Vagina (tissue), 2 donors: ENCODE measurements at regions not wholly inside any gene's neighbourhood (a gene's known extent, or its start where the extent isn't known, plus 50 kb on each side); places are given as distances from the start of the nearest gene placed in this dataset.

Experiments used
- POLR2AphosphoS5 ChIP-seq, 2 donors: sonication (generic); formaldehyde crosslinking; IDR thresholded peaks; one replicate each; pipeline ENCODE4 v1.9.0; 2017; ENCODE audit warnings: antibody characterized with exemption in 2 of 2, mild to moderate bottlenecking in 2 of 2, low read depth in 1 of 2; ENCODE audit not compliant: insufficient read depth in 1 of 2
- TF ChIP-seq, protein P1 (sequence below), 3 experiments: fragments of 450-650 bp in 2 of 3; fragments of 200-600 bp in 1 of 3; sonication (generic) in 1 of 3; IDR thresholded peaks; one replicate each; pipeline ENCODE4 v1.5.1; 2017 to 2019; ENCODE audit warnings: antibody characterized with exemption in 3 of 3, mild to moderate bottlenecking in 2 of 3, moderate library complexity in 2 of 3

DNA sequence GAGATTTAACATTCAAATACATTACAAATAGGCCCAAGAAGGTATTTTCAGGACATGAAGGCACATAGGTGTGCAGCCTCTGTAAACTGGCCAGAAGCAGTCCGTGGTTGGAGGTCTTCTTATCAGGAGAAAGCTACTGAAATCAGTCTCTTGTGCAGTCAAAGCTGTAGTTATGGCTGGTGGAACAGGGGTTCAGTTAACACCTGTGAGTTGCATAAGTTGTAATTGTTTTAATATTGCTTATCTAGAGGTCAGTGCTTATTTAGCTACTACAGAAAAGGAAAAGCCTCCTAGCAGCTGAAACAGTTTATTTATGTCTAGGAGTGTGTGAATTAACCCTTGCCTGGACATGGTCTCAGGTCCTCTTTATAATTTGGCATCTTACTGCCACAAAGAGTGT is 377.6 kb upstream of the MDGA2 start:
- TF ChIP-seq, protein P1, sequence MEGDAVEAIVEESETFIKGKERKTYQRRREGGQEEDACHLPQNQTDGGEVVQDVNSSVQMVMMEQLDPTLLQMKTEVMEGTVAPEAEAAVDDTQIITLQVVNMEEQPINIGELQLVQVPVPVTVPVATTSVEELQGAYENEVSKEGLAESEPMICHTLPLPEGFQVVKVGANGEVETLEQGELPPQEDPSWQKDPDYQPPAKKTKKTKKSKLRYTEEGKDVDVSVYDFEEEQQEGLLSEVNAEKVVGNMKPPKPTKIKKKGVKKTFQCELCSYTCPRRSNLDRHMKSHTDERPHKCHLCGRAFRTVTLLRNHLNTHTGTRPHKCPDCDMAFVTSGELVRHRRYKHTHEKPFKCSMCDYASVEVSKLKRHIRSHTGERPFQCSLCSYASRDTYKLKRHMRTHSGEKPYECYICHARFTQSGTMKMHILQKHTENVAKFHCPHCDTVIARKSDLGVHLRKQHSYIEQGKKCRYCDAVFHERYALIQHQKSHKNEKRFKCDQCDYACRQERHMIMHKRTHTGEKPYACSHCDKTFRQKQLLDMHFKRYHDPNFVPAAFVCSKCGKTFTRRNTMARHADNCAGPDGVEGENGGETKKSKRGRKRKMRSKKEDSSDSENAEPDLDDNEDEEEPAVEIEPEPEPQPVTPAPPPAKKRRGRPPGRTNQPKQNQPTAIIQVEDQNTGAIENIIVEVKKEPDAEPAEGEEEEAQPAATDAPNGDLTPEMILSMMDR (IDR thresholded peaks at IDR 0.05) = no peak
- TF ChIP-seq POLR2AphosphoS5 (IDR thresholded peaks at IDR 0.05; ENCODE audit: insufficient read depth in 1 of 2, low read depth in 1 of 2) = no peak
